ENCODE measurements at regions not wholly inside any gene's neighbourhood (a gene's known extent, or its start where the extent isn't known, plus 50 kb on each side); places are given as distances from the start of the nearest gene placed in this dataset.

DNA sequence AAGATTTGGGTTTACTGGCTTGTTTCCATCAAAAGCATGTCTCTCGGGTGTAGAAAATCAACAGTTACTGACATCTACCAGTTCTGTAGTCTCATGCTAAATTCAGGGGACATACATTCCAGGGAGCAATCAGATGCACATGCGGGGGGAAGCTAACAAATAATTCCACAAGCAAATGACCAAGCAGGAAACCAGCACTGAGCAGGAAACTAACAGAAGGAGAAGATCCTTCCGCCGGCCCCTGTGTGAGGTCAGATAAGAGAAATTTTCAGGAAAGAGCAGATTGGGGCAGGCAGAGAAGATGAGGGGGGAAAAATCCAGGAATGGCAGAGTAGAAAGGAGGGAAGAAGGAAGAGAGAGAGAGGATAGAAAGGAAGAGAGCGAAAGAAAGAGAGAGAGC is 127.6 kb upstream of the TMCC3 start:
- DNase-seq = no peak

DNA sequence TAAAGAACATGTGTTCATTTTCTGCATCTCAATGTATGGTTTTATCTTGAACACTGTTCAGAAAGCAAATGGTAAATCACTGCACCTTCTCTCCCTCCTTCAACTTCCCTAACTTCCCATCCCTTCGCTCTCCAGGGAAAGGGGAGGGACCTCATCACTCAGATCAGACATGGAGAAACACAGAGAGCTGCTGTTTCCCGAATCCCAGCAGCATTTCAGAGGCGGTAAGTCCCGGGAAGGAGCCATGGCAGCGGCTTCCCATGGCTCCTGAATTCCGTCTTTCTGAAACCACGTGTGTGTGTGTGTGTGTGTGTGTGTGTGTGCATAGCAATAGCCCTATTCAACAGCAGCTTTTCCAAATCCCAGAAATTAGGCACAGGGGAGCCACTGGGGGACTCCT is 125.4 kb upstream of the TMCC3 start:
- no peak for DNase-seq

DNA sequence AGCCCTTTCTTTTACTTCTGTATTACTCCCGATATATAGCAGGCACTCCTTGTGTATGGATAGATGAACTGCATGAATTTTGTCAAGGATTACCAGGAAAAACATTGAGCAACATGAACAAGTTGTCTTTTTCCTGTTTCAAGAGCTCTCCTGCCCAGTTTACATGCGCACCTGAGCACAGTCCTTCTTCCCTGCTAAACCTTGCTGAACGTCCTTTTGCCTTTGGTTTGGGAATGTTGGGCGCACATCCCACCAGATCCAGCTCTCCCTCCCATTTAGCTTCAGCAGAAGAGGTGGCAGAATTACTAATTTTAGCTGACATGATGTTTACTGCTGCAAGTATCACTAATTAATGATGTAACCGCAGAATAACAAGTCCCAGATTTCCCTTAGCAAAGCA is 121.4 kb upstream of the TMCC3 start:
- no peak for DNase-seq

DNA sequence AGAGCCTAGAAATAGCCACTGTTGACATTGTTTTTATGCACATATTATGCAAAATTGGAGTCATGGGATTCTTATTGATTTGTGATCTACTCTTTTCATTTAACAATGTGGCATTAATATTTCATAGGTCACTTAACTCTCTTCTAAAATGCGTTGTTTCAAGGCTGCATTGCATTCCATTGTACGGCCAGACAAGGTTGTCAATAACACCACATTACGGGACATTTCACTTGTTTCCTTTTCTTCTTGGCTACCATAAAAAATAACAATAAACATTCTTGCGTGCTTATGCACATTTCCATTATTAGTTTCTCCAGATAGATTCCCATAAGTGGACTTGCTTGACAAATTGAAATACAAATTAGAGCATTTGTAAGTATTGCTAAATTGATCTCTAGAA is 120.8 kb upstream of the TMCC3 start:
- no peak for DNase-seq

DNA sequence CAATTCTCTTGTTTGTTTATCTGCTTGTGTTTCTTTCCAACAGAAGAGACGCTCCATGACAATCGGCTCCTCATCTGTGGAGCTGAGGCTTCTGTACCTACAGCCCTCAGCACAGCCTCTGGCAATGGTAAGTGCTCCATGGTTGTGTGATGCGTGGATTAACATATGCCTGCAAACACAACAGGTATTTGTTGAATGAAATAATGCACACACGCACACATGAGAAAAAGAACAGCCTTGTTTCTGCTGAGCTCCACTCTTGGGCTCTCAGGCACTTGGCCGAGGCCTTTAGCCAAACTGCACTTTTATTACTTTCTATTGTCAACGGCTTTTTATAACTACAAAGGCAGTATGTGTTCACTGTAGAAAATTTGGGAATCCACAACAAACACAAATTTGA is 120.4 kb upstream of the TMCC3 start:
- no peak for DNase-seq

DNA sequence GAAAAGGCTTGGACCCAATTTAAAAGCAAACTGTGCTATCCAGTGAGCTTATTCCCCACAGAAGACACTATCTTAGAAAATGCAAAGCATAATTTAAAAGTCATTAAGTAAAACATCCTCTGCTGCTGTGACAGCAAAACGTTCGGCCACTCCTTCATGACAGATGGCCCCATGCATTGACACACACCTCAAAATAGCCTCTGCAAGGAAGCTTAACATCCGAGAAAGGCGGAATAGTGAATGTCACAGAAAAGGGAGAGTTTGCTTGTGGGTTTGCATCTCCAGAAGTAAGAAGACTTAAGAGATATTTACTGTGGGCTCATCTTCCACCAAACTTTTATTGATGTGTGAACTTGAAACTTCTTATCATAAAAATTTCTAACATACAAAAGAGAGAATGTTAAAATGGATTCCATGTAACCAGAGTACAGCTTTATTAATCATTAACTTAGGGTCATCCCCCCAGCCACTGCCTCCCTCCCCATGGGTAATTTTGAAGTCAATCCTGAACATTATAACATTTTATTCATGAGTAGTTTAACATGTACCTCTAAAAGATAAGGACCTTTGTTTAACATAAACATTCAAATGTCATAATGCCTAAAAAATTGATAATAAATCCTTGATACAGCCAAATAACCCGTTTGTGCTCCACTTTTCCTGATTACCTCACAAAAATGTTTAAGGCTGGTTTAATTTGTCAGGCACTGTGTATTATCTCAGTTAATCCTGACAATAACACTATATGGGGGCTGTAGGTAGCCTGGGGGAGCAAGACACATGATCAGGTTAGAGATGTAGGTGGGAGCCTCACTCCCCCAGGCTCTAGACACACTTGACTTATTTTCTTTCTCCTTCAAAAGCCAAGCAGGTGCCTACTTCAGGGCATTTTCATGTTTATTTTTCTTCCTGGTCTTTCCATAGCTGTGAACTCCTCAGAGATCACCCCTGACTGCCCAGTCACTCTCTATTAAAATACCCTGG is 119.7 kb upstream of the TMCC3 start:
- no peak for DNase-seq

DNA sequence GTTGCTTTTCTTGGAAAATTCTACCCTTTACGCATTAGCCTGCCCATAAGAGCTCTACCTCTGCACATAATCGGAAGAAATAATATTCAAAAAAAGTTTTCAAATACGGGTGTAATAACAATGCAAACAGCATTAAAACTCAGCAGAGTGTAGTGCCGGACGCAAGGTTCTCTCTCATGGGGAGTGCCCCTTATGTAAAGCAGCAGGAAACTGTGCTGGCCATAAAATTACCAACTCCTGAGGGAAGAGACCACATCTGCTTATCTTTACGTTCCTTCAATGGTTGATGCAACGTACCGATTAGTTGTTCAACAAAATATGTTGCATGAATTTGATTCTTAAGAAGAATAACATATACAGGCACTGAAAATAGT is 118.7 kb upstream of the TMCC3 start:
- DNase-seq = no peak

DNA sequence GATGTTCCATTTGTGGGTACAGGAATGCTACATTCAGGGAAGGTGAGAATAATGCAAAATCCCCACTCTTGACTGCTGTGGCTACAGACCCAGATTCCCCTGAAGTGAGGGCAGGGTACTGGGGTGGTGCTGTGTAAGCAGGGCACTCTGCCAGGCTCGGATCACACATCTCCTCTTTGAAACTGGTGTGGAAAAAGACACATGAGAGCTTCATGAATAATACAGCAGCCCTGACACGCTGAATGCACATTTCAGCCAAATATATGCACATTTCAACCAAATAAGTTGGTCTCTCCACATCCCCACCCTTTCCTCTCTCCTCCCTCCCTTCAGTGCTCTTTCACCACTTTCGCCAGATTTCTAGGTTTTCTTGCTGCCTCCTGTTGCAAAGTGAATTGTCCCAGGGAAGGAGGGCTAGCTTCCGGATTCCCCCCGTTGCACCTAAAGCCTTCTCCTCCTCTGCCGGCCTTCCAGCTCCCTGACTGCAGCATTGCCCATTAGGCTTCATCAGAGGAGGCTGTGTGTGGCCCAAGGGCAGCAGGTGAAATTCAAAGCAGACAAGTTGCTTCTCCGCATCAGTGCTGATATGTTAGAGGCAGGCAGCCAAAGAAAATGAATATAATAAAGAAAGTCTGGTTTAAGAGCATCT is 118.2 kb upstream of the TMCC3 start:
- no peak for DNase-seq

DNA sequence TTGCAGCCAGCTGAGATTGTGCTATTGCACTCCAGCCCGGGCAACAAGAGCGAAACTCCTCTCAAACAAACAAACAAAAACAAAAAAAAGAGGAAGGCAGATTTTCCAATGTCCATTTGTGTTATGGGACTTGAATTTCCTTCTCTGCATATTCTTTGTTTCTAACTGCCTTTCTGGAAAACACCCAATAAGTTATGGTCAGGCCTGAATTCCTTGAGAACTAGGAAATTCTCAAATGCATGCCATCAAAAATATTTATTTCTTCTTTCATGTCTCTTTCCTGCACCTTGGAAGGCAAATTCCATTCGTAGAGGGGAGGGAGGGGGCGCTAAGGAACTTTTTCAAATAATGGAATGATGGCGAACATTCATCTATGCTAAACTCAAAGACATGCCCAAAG is 117.6 kb upstream of the TMCC3 start:
- DNase-seq = no peak

DNA sequence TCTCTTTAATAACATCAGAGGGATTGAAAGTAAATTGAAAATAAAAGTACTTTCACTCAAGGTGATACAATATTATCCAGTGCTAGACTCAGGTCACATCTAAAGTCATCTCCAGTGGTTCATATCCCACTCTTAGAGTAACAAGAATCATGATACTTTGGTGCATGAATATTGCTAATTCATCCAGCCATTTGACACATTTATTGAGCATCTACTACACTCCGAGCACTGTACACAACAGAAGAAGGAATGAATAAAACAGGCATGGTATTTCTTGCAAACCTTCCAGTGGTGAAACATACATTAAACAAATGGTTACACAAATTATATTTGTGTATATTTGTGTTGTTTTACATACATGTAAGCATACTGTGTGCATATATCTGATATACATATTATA is 116.0 kb upstream of the TMCC3 start:
- DNase-seq = no peak

DNA sequence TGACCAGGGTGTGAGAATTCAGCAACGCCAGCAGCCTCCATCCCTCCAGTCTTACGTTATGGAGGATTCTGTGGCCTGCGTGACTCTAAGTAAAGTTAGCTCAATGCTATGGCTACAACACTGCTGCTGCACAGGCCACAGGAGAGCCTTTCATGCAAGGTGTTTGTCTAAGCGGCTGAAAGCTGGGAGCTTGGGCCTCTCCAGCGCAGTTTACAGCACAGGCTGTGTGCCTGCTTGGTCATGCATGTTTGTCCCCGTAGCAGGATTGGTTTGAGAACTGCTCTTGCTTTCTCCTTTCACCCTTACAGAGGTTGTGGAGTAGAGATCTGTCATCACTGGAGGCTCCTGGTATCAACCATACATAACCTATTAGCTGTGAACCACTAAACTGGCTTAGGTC is 113.1 kb upstream of the TMCC3 start:
- no peak for DNase-seq

DNA sequence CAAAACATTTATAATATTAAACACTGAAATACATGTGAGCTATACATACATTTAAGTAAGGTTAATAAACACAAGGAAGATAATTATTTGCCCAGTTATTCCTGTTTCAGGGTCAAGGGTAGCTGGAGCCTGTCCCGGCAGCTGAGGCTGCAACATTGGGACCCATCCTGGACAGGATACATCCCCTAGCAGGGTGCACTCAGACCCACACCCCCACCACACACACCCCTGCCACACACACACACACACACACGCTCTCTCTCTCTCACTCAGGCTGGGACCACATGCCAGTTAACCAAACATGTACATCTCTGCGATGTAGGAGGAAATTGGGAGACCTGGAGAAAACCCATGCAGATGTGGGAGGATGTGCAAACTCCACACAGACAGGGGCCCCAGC is 112.6 kb upstream of the TMCC3 start:
- no peak for DNase-seq

DNA sequence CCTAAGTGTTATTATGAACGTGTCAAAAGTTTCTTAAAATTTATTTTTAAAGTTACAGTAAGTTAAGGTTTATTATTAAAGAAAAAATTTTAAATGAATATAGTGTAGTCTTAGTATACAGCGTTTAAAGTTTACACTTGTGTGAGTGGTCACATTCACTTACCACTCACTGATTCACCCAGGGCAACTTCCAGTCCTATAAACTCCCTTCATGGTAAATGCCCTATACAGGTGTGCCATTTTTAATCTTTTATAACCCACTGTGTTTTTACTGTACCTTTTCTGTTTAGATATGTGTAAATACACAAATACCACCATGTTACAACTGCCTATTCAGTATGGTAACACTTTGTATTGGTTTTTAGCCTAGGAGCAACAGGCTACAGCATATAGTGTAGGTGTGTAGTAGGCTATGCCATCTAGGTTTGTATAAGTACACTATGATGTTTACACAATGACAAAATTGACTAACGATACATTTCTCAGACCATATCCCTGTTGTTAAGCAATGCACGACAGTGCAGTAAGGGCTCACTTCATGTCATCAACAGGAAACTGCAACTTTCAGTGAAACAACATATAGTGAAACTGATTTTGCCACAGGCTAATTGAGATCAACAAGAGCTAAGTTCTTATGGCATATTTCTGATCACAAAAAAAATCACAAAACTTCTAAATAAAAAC is 112.0 kb upstream of the TMCC3 start:
- no peak for DNase-seq

DNA sequence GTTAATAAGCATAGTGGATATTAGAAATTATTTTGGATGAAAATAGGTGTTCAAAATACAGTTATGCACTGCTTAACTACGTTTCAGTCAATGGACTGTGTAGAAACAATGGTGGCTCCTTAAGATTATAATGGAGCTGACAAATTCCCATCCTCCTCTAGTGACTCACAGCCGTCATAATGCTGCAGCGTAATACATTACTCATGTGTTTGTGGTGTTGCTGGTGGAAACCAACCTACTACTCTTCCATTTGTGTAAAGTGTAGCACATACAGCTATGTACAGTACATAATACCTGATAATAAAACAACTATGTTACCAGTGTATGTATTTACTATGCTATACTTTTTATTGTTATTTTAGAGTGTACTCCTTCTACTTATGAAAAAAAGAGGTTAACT is 111.2 kb upstream of the TMCC3 start:
- DNase-seq = no peak

DNA sequence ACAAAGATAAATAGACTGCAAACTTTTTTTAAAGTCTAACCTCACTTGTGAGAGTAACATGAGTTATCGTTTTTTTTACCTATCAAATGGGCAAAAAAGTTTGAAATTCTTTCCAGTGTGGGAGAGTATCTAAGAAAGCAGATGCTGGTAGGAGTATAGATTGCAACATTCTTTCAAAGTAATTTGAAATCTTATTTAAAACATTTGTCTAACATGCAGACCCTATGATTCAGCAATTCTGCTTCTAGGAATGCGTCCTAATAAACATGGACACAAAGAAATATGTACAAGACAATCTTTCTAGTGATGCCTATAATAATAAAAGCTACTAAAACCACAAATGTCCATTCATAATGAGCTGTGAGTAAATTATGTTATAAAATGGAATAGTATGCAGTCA is 110.4 kb upstream of the TMCC3 start:
- no peak for DNase-seq

DNA sequence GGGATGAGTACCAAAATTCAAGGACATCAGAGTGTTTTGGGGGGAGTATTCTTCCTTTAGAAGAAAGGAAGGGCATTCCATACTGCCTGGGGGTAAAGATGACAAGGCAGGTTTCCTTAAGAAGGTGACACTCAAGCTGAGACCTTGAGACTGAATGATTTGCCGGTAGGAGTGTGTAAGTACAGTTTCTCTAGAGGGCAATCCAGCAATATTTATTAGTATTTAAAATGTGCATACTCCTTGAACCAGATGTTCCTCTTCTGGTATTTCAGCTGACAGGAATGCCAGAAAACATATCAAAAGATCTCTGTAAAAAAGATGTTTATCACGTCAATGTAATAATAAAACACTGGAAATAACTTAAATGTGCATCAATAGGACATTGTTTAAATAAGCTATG is 106.4 kb upstream of the TMCC3 start:
- no peak for DNase-seq

DNA sequence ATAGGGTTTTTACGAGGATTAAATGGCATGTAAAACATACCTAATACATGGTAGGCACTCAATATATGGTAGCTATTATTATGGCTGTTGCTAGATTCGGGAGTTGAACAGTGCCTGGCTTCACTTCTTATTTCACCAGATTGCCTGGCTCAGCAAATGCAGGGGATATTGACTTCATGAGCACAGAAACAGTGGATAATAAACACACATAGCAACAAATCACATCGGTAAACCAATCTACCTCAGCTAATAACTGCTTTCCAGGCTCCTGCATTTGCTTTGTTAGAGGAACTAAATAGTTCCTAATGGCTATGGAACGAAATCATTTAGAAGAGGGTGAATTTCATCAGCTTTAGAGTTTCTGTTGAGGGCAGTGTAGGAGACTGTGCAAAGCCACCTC is 105.2 kb upstream of the TMCC3 start:
- no peak for DNase-seq

DNA sequence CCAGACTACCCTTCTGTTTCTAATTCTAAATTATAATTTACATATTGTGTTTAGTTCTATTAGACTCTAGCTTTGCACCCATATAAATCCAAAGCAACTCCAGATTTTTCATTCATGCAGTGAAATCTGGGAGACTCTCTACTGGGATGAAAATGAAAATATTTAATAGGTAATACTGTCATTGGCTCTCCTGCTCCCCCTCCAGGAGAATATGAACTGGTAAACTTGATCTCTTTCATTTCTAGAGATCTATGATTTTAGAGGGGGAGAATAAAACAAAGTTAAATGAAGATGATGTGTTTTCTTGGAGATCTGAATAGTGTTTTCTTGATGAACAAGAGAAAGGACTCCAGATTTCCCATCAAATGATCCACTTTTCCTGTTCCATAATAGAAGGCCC is 104.3 kb upstream of the TMCC3 start:
- no peak for DNase-seq

DNA sequence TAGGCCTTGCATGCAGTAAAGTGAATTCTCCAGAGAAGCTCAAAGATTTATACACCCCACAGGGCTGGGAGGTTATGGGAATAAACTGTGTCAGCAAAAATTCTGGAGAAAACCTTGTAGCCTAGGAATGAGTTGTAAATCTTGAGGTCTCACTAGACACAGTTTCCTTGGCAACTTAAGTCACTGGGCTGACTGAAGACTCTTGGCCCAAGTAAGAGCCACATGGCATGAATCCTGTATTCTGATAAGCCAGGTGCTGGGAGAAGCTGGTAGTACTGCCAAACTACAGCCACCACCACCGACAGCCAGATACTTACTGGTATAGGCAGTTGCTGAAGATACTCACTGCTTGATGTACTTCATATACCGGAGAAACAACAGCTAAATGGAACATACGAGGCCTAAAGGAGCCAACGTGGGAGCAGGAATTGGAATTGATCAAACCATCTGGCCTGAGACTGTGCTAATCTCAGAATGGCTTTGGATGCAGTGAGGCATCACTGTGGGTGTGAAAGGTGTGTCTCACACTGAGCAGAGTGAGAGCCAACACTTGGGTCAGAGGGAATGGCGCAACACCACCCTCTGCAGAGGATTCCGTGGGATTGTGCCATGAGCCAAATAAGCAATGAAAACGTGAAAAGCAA is 102.8 kb upstream of the TMCC3 start:
- no peak for DNase-seq

DNA sequence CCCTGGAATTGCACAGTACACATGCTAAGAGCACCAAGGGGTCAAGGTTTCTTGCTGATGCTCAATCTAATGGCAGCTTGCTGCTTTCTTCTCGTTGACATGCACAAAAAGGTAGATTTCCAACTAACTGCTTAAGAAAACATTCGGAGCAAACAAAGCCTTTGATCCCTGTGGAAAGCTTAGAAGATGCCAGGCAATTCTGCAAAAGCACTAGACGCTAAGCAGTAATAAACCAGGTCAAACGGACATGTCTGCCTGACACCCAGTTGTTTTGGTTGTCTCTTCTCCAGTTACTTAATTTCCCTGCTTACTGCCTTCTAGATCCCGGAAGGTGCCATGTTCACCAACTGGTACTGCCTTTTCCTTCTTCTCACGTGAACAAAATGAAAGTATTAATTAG is 100.5 kb upstream of the TMCC3 start:
- DNase-seq = no peak

DNA sequence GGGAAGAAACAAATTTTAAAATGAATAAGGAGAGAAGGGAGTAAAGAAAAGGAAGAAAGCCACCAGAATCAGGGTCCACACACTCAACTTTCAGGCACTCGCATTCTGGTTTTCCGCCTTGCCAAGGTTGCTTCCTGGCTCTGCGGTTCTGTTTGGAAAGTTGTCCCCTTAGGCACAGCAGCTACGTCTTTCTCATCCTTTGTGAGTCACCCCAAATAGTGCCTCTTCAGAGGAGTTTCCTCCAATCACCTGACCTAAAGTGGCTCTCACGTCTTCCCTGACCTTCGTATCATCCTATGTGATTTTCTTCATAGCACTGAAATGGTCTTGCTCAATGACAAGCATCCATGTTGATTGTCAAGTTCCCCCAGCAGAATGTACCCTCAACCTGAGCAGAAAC is 99.5 kb upstream of the TMCC3 start:
- DNase-seq = no peak

DNA sequence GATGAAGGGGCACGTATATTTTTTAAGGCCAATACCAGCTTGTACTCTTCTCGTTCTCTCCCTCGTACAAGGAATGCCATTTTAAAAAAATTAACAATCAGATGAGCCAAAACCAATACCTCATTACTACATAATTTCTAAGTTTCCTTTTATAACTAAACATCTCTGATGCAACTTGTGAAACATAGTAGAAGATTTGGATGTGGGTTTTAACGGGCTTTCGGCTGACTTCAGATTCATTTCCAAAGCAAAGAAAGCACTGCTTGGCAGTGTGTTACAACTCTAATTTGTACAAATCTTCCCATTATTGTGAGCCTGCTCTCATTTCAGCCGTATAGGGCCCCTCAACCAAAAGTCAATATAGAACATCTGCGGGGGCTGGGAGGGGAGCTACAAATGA is 99.1 kb upstream of the TMCC3 start:
- DNase-seq = no peak

DNA sequence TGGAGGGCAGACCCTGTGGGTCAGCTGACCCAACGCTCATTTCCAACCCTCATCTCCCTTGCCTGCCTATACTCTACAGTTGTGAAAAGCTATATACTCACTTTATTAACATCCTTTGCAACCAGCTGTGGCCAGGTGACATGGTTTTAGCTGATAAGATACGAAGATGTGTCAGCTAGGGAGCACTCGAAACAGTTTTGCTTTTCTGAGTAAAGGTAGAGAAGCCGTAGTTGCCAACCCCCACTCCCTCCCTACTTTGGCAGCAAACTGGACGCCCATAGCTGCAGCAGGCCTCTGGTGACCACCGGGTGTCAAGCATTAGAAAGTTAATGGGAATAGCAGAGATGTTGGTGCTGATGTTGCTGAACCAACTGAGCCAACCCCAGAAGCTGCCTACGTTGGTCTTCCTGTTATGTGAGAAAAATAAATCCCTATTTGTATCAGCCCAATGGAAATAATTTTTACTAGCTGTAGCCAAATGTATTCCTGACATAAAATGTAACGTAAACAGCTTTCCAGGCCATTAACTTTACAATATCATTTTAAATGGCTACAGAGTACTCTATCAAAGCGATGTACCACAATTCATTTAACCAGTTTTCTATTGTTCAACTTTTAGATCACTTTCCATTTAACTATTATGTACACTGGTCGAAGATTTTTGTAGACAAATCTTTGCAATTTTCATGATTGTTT is 98.5 kb upstream of the TMCC3 start:
- no peak for DNase-seq

Measured in NCI-H1436 (cell line).